Cardiac muscle cell (in vitro differentiated cells and primary cell): ENCODE measurements at regions not wholly inside any gene's neighbourhood (a gene's known extent, or its start where the extent isn't known, plus 50 kb on each side); places are given as distances from the start of the nearest gene placed in this dataset.

Source experiments
- DNase-seq, 2 donors: peaks; one replicate each; pipeline versions ENCODE4 v3.0.0 to v3.0.0-alpha.2; 2010 to 2017; ENCODE audit warnings: low read depth in 1 of 2, low spot score in 1 of 2
- H3K27ac ChIP-seq: fragments of 200-600 bp; sonication (generic); 2 replicates; pipeline ENCODE4 v1.5.1; 2016
- H3K27me3 ChIP-seq: fragments of 200-600 bp; sonication (generic); 2 replicates; pipeline ENCODE4 v1.6.0; 2016; ENCODE audit warnings: control low read depth
- H3K36me3 ChIP-seq: fragments of 200-600 bp; sonication (generic); 2 replicates; pipeline ENCODE4 v1.5.1; 2016; ENCODE audit warnings: control low read depth
- H3K4me1 ChIP-seq: fragments of 200-600 bp; sonication (generic); 2 replicates; pipeline ENCODE4 v1.8.1; 2017; ENCODE audit warnings: low read depth, mild to moderate bottlenecking, mixed run types
- H3K4me3 ChIP-seq: fragments of 200-600 bp; sonication (generic); 2 replicates; pipeline ENCODE4 v1.5.1; 2016; ENCODE audit warnings: mild to moderate bottlenecking
- H3K9me3 ChIP-seq: fragments of 200-600 bp; sonication (generic); 2 replicates; pipeline ENCODE4 v1.5.1; 2017; ENCODE audit warnings: low read depth, mild to moderate bottlenecking, control low read depth
- TF ChIP-seq, protein P1 (sequence below): IDR thresholded peaks from 2 replicates; pipeline ENCODE4 v1.5.1; 2012; ENCODE audit warnings: low read depth, mild to moderate bottlenecking, low read length

GRCh38 chr5:143730112-143730801 is 81.7 kb upstream of the HMHB1 start:
- Histone ChIP-seq H3K4me1 (no peaks in the 10 kb centered on the region), H3K27ac (no peak overlapping the region), H3K27me3 (no peaks in the 10 kb centered on the region), H3K9me3 (no peaks in the 10 kb centered on the region), H3K4me3 (no peak overlapping the region), H3K36me3 (no peaks in the 10 kb centered on the region)
- TF ChIP-seq, protein P1, sequence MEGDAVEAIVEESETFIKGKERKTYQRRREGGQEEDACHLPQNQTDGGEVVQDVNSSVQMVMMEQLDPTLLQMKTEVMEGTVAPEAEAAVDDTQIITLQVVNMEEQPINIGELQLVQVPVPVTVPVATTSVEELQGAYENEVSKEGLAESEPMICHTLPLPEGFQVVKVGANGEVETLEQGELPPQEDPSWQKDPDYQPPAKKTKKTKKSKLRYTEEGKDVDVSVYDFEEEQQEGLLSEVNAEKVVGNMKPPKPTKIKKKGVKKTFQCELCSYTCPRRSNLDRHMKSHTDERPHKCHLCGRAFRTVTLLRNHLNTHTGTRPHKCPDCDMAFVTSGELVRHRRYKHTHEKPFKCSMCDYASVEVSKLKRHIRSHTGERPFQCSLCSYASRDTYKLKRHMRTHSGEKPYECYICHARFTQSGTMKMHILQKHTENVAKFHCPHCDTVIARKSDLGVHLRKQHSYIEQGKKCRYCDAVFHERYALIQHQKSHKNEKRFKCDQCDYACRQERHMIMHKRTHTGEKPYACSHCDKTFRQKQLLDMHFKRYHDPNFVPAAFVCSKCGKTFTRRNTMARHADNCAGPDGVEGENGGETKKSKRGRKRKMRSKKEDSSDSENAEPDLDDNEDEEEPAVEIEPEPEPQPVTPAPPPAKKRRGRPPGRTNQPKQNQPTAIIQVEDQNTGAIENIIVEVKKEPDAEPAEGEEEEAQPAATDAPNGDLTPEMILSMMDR = no peak
- DNase-seq = no peak

DNA sequence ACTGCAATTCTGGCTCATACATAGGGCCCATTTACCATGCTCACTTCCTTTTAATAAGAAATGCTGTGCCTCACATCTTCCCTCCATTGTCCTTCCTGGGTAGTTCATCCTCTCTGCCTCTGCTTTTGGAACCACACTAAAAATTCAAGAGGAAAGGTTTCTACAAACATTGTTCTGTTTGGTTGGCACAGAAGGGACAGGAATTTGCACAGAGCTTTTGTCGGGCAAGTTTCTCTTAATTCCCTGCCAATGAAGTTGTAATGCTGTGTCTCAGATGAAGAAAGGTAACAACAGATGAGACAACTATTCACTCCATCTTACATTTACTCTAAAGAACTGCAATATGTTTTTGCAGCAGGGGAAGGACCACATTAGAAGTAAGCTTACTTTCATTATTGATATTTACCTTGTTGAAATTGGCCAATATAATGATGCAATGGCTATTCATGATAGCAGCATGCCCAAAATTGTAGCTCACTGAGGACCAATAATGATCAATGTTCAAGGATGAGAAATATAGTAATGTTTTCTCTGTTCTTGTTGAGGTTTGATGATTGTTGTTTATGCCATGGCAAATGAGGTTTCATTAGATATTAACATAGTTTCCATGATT is 82.5 kb upstream of the HMHB1 start:
- no peak overlapping the region for H3K27ac ChIP-seq
- TF ChIP-seq, protein P1 = no peak

GRCh38 chr5:143723159-143723558 is 88.8 kb upstream of the HMHB1 start:
- Histone ChIP-seq H3K27ac (no peak overlapping the region), H3K4me1 (no peaks in the 10 kb centered on the region), H3K9me3 (no peaks in the 10 kb centered on the region), H3K4me3 (no peak overlapping the region), H3K36me3 (no peaks in the 10 kb centered on the region), H3K27me3 (no peaks in the 10 kb centered on the region)
- DNase-seq = no peak
- TF ChIP-seq, protein P1 = no peak

More for the DNA sequence above, 82.5 kb upstream of the HMHB1 start:
- Histone ChIP-seq H3K27me3 (no peaks in the 10 kb centered on the region), H3K4me3 (no peak overlapping the region), H3K36me3 (no peaks in the 10 kb centered on the region), H3K9me3 (no peaks in the 10 kb centered on the region), H3K4me1 (no peaks in the 10 kb centered on the region)
- DNase-seq = no peak

GRCh38 chr5:143721925-143722324 is 90.0 kb upstream of the HMHB1 start:
- no peaks in the 10 kb centered on the region for H3K9me3 ChIP-seq
- no peaks in the 10 kb centered on the region for H3K27me3 ChIP-seq
- H3K4me3 ChIP-seq = no peak overlapping the region
- no peak overlapping the region for H3K27ac ChIP-seq
- no peak for DNase-seq
- H3K4me1 ChIP-seq = no peaks in the 10 kb centered on the region
- H3K36me3 ChIP-seq = no peaks in the 10 kb centered on the region
- TF ChIP-seq, protein P1 = no peak

DNA sequence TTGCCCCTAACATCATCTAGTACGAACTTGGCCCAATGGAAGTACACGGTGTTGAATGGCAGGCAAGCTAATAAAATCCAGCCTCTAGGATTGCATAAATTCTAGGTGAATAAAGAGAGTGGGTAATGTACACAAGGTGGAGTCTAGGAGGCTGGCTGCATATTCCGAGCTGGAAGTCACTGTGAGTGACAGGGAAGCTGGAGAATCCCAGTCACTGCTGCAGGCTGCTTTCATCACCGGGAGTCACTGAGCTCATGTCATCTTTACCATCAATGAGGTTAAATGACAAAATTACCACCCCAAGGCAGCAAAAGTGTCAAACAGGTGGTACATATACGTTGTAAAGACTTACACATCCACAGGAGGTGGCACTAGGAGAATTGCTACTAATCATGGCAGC is 91.3 kb upstream of the HMHB1 start:
- H3K36me3 ChIP-seq = no peaks in the 10 kb centered on the region
- H3K9me3 ChIP-seq = no peaks in the 10 kb centered on the region
- no peaks in the 10 kb centered on the region for H3K27me3 ChIP-seq
- DNase-seq = no peak
- no peak overlapping the region for H3K27ac ChIP-seq
- TF ChIP-seq, protein P1 = no peak
- H3K4me3 ChIP-seq = no peak overlapping the region
- H3K4me1 ChIP-seq = no peaks in the 10 kb centered on the region
